ENCODE measurements at regions not wholly inside any gene's neighbourhood (a gene's known extent, or its start where the extent isn't known, plus 50 kb on each side); places are given as distances from the start of the nearest gene placed in this dataset.

- H3K4me2 ChIP-seq (ENCODE audit: extremely low read depth, insufficient read depth, low read length), result no peak overlapping the region
- no peak overlapping the region for H3K9ac ChIP-seq (ENCODE audit: insufficient read depth, low read length)
- no peaks in the 10 kb centered on the region for H3K27me3 ChIP-seq (ENCODE audit: control insufficient read depth, insufficient read depth, low read length)
- no peaks in the 10 kb centered on the region for H3K36me3 ChIP-seq (ENCODE audit: control insufficient read depth, insufficient read depth, low read length)
- H4K20me1 ChIP-seq (ENCODE audit: control insufficient read depth, extremely low read depth, insufficient read depth, low read length), result no peaks in the 10 kb centered on the region
- no peak for TF ChIP-seq EZH2 (IDR thresholded peaks at IDR 0.05; ENCODE audit: low read length, missing control alignments)
- TF ChIP-seq, protein P1, sequence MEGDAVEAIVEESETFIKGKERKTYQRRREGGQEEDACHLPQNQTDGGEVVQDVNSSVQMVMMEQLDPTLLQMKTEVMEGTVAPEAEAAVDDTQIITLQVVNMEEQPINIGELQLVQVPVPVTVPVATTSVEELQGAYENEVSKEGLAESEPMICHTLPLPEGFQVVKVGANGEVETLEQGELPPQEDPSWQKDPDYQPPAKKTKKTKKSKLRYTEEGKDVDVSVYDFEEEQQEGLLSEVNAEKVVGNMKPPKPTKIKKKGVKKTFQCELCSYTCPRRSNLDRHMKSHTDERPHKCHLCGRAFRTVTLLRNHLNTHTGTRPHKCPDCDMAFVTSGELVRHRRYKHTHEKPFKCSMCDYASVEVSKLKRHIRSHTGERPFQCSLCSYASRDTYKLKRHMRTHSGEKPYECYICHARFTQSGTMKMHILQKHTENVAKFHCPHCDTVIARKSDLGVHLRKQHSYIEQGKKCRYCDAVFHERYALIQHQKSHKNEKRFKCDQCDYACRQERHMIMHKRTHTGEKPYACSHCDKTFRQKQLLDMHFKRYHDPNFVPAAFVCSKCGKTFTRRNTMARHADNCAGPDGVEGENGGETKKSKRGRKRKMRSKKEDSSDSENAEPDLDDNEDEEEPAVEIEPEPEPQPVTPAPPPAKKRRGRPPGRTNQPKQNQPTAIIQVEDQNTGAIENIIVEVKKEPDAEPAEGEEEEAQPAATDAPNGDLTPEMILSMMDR (conservative IDR thresholded peaks at IDR 0.05 in 1 of 2, IDR thresholded peaks at IDR 0.05 in 1 of 2; ENCODE audit: low read depth in 1 of 2, low read length in 2 of 2), result no peak
- no peak overlapping the region for H3K27ac ChIP-seq (ENCODE audit: insufficient read depth, low read length)
- no peak overlapping the region for H3K4me3 ChIP-seq (replicated peaks in 1 of 4; ENCODE audit: control extremely low read depth in 1 of 4, insufficient read depth in 1 of 4, low read depth in 3 of 4, low read length in 4 of 4)
- no peaks in the 10 kb centered on the region for H3K4me1 ChIP-seq (ENCODE audit: control insufficient read depth, extremely low read depth, insufficient read depth, low read length)
- H3K79me2 ChIP-seq (ENCODE audit: control insufficient read depth, insufficient read depth, low read length), result no peaks in the 10 kb centered on the region
- H2AFZ ChIP-seq (ENCODE audit: low read length), result no peak overlapping the region
- H3K9me3 ChIP-seq (ENCODE audit: control insufficient read depth, insufficient read depth, low read depth, low read length), result peaks cover 3% of the 10 kb centered on the region
- DNase-seq (ENCODE audit: low read depth in 2 of 2), result peak in 1 of 2 donors; percentile 38
Measured at GRCh38 chr20:52422574-52423336, 231.2 kb upstream of the ZFP64 start.

GRCh38 chr20:52420805-52421204 is 229.2 kb upstream of the ZFP64 start:
- H3K4me3 ChIP-seq (replicated peaks in 1 of 4; ENCODE audit: control extremely low read depth in 1 of 4, insufficient read depth in 1 of 4, low read depth in 3 of 4, low read length in 4 of 4), result no peak overlapping the region
- no peaks in the 10 kb centered on the region for H3K27me3 ChIP-seq (ENCODE audit: control insufficient read depth, insufficient read depth, low read length)
- no peak overlapping the region for H3K9ac ChIP-seq (ENCODE audit: insufficient read depth, low read length)
- H2AFZ ChIP-seq (ENCODE audit: low read length), result no peak overlapping the region
- H3K27ac ChIP-seq (ENCODE audit: insufficient read depth, low read length), result no peak overlapping the region
- H3K9me3 ChIP-seq (ENCODE audit: control insufficient read depth, insufficient read depth, low read depth, low read length), result peaks cover 3% of the 10 kb centered on the region
- no peaks in the 10 kb centered on the region for H3K79me2 ChIP-seq (ENCODE audit: control insufficient read depth, insufficient read depth, low read length)
- no peaks in the 10 kb centered on the region for H3K36me3 ChIP-seq (ENCODE audit: control insufficient read depth, insufficient read depth, low read length)
- H3K4me1 ChIP-seq (ENCODE audit: control insufficient read depth, extremely low read depth, insufficient read depth, low read length), result no peaks in the 10 kb centered on the region
- TF ChIP-seq, protein P1 (conservative IDR thresholded peaks at IDR 0.05 in 1 of 2, IDR thresholded peaks at IDR 0.05 in 1 of 2; ENCODE audit: low read depth in 1 of 2, low read length in 2 of 2), result no peak
- no peak for TF ChIP-seq EZH2 (IDR thresholded peaks at IDR 0.05; ENCODE audit: low read length, missing control alignments)
- no peak overlapping the region for H3K4me2 ChIP-seq (ENCODE audit: extremely low read depth, insufficient read depth, low read length)
- H4K20me1 ChIP-seq (ENCODE audit: control insufficient read depth, extremely low read depth, insufficient read depth, low read length), result no peaks in the 10 kb centered on the region
- DNase-seq (ENCODE audit: low read depth in 2 of 2), result peak in 1 of 2 donors; percentile 40

DNA sequence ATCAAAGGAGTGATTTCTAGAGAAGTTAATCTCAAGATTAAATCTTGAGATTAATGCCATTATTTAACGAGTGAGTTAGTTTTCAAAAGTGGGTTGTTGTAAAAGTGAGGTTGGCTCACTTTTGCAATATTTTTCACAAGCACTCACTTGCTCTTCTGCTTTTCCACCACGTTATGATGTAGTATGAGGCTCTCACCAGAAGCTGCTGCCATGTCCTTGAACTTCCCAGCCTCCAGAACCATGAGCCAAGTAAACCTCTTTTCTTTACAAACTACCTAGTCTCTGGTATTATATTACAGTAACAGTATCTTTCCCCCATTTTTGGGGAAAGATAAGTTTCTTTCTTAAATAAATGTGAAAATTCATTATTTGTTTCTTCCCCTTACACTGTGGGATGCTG is 227.6 kb upstream of the ZFP64 start:
- no peak for TF ChIP-seq EZH2 (IDR thresholded peaks at IDR 0.05; ENCODE audit: low read length, missing control alignments)
- TF ChIP-seq, protein P1 (conservative IDR thresholded peaks at IDR 0.05 in 1 of 2, IDR thresholded peaks at IDR 0.05 in 1 of 2; ENCODE audit: low read depth in 1 of 2, low read length in 2 of 2), result no peak
- H3K9ac ChIP-seq (ENCODE audit: insufficient read depth, low read length), result no peak overlapping the region
- H3K79me2 ChIP-seq (ENCODE audit: control insufficient read depth, insufficient read depth, low read length), result no peaks in the 10 kb centered on the region
- no peak for DNase-seq (ENCODE audit: low read depth in 2 of 2)
- peaks cover 3% of the 10 kb centered on the region for H3K9me3 ChIP-seq (ENCODE audit: control insufficient read depth, insufficient read depth, low read depth, low read length)
- H3K4me2 ChIP-seq (ENCODE audit: extremely low read depth, insufficient read depth, low read length), result no peak overlapping the region
- H2AFZ ChIP-seq (ENCODE audit: low read length), result no peak overlapping the region
- H3K4me3 ChIP-seq (replicated peaks in 1 of 4; ENCODE audit: control extremely low read depth in 1 of 4, insufficient read depth in 1 of 4, low read depth in 3 of 4, low read length in 4 of 4), result no peak overlapping the region
- H3K27ac ChIP-seq (ENCODE audit: insufficient read depth, low read length), result no peak overlapping the region
- H3K4me1 ChIP-seq (ENCODE audit: control insufficient read depth, extremely low read depth, insufficient read depth, low read length), result no peaks in the 10 kb centered on the region
- no peaks in the 10 kb centered on the region for H3K36me3 ChIP-seq (ENCODE audit: control insufficient read depth, insufficient read depth, low read length)
- no peaks in the 10 kb centered on the region for H3K27me3 ChIP-seq (ENCODE audit: control insufficient read depth, insufficient read depth, low read length)
- no peaks in the 10 kb centered on the region for H4K20me1 ChIP-seq (ENCODE audit: control insufficient read depth, extremely low read depth, insufficient read depth, low read length)
